PC-9 (cell line): ENCODE measurements at regions not wholly inside any gene's neighbourhood (a gene's known extent, or its start where the extent isn't known, plus 50 kb on each side); places are given as distances from the start of the nearest gene placed in this dataset.

Source experiments
- CTCF ChIP-seq: fragments of 200-600 bp; sonication (generic); conservative IDR thresholded peaks from 2 replicates; pipeline ENCODE4 v1.6.1; 2017; ENCODE audit warnings: mixed run types, antibody characterized with exemption, mild to moderate bottlenecking, moderate library complexity
- EZH2 ChIP-seq: fragments of 200-600 bp; sonication (generic); IDR thresholded peaks from 2 replicates; pipeline ENCODE4 v1.8.0; 2017; ENCODE audit warnings: antibody characterized with exemption, low read depth

GRCh38 chr4:138666366-138666765 is 349.2 kb upstream of the NOCT start:
- no peak for TF ChIP-seq CTCF
- TF ChIP-seq EZH2: no peak
